Endodermal cell (in vitro differentiated cells): ENCODE measurements at regions not wholly inside any gene's neighbourhood (a gene's known extent, or its start where the extent isn't known, plus 50 kb on each side); places are given as distances from the start of the nearest gene placed in this dataset.

Experiments
- DNase-seq: peaks from one replicate; pipeline ENCODE4 v3.0.0-alpha.2; 2017
- H3K27ac ChIP-seq: 2 replicates; pipeline ENCODE4 v1.5.1; 2013; ENCODE audit warnings: mild to moderate bottlenecking, low read depth, low read length, moderate library complexity
- H3K27me3 ChIP-seq: 2 replicates; pipeline ENCODE4 v1.6.1; 2013; ENCODE audit warnings: mild to moderate bottlenecking, low read length, moderate library complexity; ENCODE audit not compliant: insufficient read depth, control insufficient read depth, poor library complexity, severe bottlenecking
- H3K36me3 ChIP-seq: 2 replicates; pipeline ENCODE4 v1.7.0; 2013; ENCODE audit warnings: mild to moderate bottlenecking, low read length, moderate library complexity; ENCODE audit not compliant: control insufficient read depth, insufficient read depth
- H3K4me1 ChIP-seq: one replicate; pipeline ENCODE4 v1.7.0; 2013; ENCODE audit warnings: low read length; ENCODE audit not compliant: control insufficient read depth, insufficient read depth
- H3K4me3 ChIP-seq: 2 replicates; pipeline ENCODE4 v1.5.1; 2013; ENCODE audit warnings: mild to moderate bottlenecking, low read length, moderate library complexity
- H3K9ac ChIP-seq: 2 replicates; pipeline ENCODE4 v1.6.1; 2013; ENCODE audit warnings: mild to moderate bottlenecking, low read length, moderate library complexity; ENCODE audit not compliant: poor library complexity, severe bottlenecking; ENCODE audit errors: extremely low read depth
- H3K9me3 ChIP-seq: 2 replicates; pipeline ENCODE4 v1.6.1; 2013; ENCODE audit warnings: mild to moderate bottlenecking, low read length, moderate library complexity; ENCODE audit not compliant: control insufficient read depth
- H3K27ac Mint-ChIP-seq: 2 replicates; pipeline ENCODE4 v1.8.0; 2020; ENCODE audit warnings: mixed read lengths
- H3K27me3 Mint-ChIP-seq: 2 replicates; pipeline ENCODE4 v1.8.0; 2021; ENCODE audit warnings: mild to moderate bottlenecking, mixed read lengths; ENCODE audit not compliant: insufficient read depth
- H3K36me3 Mint-ChIP-seq: 2 replicates; pipeline ENCODE4 v1.8.0; 2020; ENCODE audit warnings: low read depth, mixed read lengths
- H3K4me1 Mint-ChIP-seq: 2 replicates; pipeline ENCODE4 v1.8.0; 2020; ENCODE audit warnings: mixed read lengths
- H3K4me3 Mint-ChIP-seq: 2 replicates; pipeline ENCODE4 v1.8.0; 2020; ENCODE audit warnings: mild to moderate bottlenecking, moderate library complexity, mixed read lengths
- H3K9me3 Mint-ChIP-seq: 2 replicates; pipeline ENCODE4 v1.8.0; 2020; ENCODE audit warnings: mild to moderate bottlenecking, mixed read lengths
- CTCF ChIP-seq: fragments of 200-600 bp; sonication (generic); conservative IDR thresholded peaks from 2 replicates; pipeline ENCODE4 v1.5.0; 2021; ENCODE audit warnings: antibody characterized with exemption, mild to moderate bottlenecking
- WGBS, 2 experiments: methylation state at CpG; one replicate each; pipeline versions ENCODE4 v1.1.5 to v1.1.7; 2013; ENCODE audit warnings: missing lambda C conversion rate in 2 of 2, mixed read lengths in 1 of 2; ENCODE audit not compliant: insufficient coverage in 1 of 2, insufficient read length in 1 of 2; 5-methylcytosine and 5-hydroxymethylcytosine counted together

DNA sequence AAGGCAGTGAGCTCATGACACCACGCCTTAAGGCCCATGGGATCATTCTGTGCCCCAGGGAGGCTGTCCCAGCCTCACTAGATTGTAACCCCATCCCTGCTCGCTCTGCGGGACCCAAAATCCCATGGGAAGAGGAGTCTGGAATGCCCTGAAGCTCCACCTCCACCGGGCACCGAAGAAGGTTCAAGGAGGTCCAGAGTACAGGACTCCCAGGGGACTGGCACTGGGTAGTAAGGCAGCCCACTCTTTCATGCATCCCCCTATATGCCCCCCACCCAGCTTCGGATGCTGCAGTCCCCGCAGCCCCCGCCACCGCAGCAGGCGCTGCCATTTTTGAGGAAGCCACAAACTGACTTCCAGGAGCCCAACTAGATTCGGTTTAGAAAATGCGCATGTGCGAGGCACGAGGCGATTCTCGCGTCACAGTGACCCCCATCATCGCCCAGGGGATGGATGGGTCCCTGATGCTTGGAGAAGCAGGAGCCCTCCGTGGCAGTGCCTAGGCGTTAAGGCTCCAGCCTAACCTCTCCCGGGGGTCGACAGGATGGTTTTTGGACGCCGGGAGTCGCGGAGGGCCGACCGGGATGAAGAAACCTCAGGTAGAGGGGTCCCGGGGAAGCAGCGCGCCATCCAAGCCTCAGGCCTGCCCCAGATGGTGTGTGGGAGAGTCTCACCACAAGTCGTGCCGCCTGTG lies 1681.0 kb downstream of the TP53TG3F start:
- Mint-ChIP-seq H3K36me3 (peaks cover 4% of the 10 kb centered on the region), H3K4me3 (no peak overlapping the region), H3K27ac (no peak overlapping the region), H3K9me3 (peaks cover 84% of the 10 kb centered on the region), H3K27me3 (no peaks in the 10 kb centered on the region), H3K4me1 (no peaks in the 10 kb centered on the region)
- Histone ChIP-seq H3K27me3 (no peaks in the 10 kb centered on the region), H3K9ac (no peak overlapping the region), H3K9me3 (peaks cover 56% of the 10 kb centered on the region), H3K36me3 (no peaks in the 10 kb centered on the region), H3K27ac (no peak overlapping the region), H3K4me3 (no peak overlapping the region), H3K4me1 (no peaks in the 10 kb centered on the region)
- TF ChIP-seq CTCF: no peak
- no peak for DNase-seq
- 85 to 93% methylated on average over 16 to 33 of the region's 33 CpGs for WGBS, 2 experiments

DNA sequence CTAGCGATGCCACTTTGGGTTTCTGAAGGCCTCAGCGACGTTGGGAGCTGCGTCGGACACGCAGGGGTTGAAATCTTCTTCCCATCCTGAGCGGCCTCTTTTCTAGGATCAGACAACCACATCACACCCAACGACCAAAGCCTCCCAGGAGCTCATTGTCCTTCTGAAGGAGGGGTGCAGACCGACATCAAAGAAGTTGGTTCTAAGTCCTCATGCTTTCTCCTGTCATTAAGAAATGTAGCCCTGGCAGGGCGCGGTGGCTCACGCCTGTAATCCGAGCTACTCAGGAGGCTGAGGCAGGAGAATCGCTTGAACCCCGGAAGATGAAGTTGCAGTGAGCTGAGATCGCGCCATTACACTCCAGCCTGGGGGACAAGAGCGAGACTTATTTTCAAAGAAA lies 1681.9 kb downstream of the TP53TG3F start:
- DNase-seq: no peak
- Mint-ChIP-seq H3K36me3 (peaks cover 4% of the 10 kb centered on the region), H3K9me3 (peaks cover 90% of the 10 kb centered on the region), H3K27me3 (no peaks in the 10 kb centered on the region), H3K27ac (no peak overlapping the region), H3K4me3 (no peak overlapping the region), H3K4me1 (no peaks in the 10 kb centered on the region)
- Histone ChIP-seq H3K27ac (no peak overlapping the region), H3K4me1 (no peaks in the 10 kb centered on the region), H3K36me3 (no peaks in the 10 kb centered on the region), H3K9me3 (peaks cover 55% of the 10 kb centered on the region), H3K27me3 (no peaks in the 10 kb centered on the region), H3K9ac (no peak overlapping the region), H3K4me3 (no peak overlapping the region)
- 83 to 85% methylated on average over 10 to 18 of the region's 18 CpGs for WGBS, 2 experiments
- TF ChIP-seq CTCF: no peak

- Histone ChIP-seq H3K4me3 (no peak overlapping the region), H3K27me3 (no peaks in the 10 kb centered on the region), H3K4me1 (no peaks in the 10 kb centered on the region), H3K9me3 (peaks cover 59% of the 10 kb centered on the region), H3K27ac (no peak overlapping the region), H3K9ac (no peak overlapping the region), H3K36me3 (no peaks in the 10 kb centered on the region)
- no peak for TF ChIP-seq CTCF
- Mint-ChIP-seq H3K9me3 (peaks cover 96% of the 10 kb centered on the region), H3K36me3 (peaks cover 4% of the 10 kb centered on the region), H3K27ac (no peak overlapping the region), H3K4me1 (no peaks in the 10 kb centered on the region), H3K4me3 (no peak overlapping the region), H3K27me3 (no peaks in the 10 kb centered on the region)
- 73 to 78% methylated on average over 2 to 5 of the region's 6 CpGs for WGBS, 2 experiments
- no peak for DNase-seq
Observed at GRCh38 chr16:35142147-35142808, 1682.9 kb downstream of the TP53TG3F start.
